ENCODE measurements at regions not wholly inside any gene's neighbourhood (a gene's known extent, or its start where the extent isn't known, plus 50 kb on each side); places are given as distances from the start of the nearest gene placed in this dataset.

DNA sequence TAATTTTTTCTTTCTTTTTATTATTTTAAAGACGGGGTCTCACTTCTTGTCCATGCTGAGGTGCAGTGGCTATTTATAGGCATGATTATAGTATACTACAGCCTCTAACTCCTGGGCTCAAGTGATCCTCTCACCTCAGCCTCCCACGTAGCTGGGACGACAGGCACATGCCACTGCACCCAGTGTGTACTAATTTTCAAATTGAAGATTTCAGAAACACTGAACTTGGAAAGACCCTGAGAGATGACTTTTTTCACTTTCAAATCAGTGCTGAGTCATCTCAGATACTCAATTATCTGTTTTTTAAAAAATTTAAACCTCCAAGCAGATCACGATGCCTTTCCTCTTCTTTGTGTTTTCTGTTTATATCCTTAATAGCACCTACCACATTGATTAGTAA is 53.7 kb upstream of the COCH start:
- no peak for TF ChIP-seq FOXM1 (IDR thresholded peaks at IDR 0.05; ENCODE audit: borderline replicate concordance)
- TF ChIP-seq FOXA1 (IDR thresholded peaks at IDR 0.05), result no peak
- no peak for TF ChIP-seq SUZ12 (IDR thresholded peaks at IDR 0.05)
- no peak for TF ChIP-seq LEF1 (IDR thresholded peaks at IDR 0.05; ENCODE audit: borderline replicate concordance)
- no peak for TF ChIP-seq CTBP1 (IDR thresholded peaks at IDR 0.05; ENCODE audit: borderline replicate concordance)
- TF ChIP-seq, protein P1, sequence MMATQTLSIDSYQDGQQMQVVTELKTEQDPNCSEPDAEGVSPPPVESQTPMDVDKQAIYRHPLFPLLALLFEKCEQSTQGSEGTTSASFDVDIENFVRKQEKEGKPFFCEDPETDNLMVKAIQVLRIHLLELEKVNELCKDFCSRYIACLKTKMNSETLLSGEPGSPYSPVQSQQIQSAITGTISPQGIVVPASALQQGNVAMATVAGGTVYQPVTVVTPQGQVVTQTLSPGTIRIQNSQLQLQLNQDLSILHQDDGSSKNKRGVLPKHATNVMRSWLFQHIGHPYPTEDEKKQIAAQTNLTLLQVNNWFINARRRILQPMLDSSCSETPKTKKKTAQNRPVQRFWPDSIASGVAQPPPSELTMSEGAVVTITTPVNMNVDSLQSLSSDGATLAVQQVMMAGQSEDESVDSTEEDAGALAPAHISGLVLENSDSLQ (IDR thresholded peaks at IDR 0.05), result no peak
- no peak for TF ChIP-seq BHLHE40 (IDR thresholded peaks at IDR 0.05; ENCODE audit: borderline replicate concordance)
- TF ChIP-seq HDGF (IDR thresholded peaks at IDR 0.05; ENCODE audit: borderline replicate concordance), result no peak
- no peak for TF ChIP-seq L3MBTL2 (conservative IDR thresholded peaks at IDR 0.05)
- TF ChIP-seq SP1 (IDR thresholded peaks at IDR 0.05), result no peak
- TF ChIP-seq TARDBP (IDR thresholded peaks at IDR 0.05), result no peak
- TF ChIP-seq ARNT (IDR thresholded peaks at IDR 0.05), result no peak
- no peak for TF ChIP-seq ZNF384 (IDR thresholded peaks at IDR 0.05)
- TF ChIP-seq NFRKB (IDR thresholded peaks at IDR 0.05), result no peak
- no peak for TF ChIP-seq ELF4 (IDR thresholded peaks at IDR 0.05)
- no peak for TF ChIP-seq FOXK2 (IDR thresholded peaks at IDR 0.05)
- no peak for DNase-seq (ENCODE audit: extremely low spot score)
- POLR2A ChIA-PET, result interaction anchor here (0.5 kb wide), 1 partner anchor 20 kb away, joined by 3 read pairs; no protein-coding TSS in a partner anchor
- CTCF ChIA-PET, result no interaction called here

DNA sequence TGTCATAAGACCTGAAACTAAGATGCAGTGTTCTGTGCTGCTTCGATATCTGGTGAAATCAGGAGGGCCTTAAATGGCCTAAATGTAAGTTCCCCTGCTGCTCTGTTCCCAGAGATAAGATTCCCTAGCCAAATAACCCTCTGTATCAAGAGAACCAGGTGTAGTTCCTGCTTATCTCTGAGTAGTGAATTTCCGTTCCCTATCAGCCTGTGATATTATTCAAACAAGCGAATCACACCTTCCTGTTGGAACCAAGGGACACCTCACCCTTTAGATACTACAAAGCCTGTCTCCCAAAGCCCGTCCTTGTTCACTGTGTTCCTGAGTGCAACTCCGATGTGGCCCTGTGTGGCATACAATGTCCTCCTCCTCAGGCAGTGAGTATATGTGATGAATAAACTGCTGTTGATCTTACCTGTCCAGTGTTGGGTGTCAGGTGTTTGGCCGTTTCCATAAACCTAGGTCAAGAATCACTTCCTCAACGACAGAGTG is 52.2 kb upstream of the COCH start:
- CTCF ChIA-PET, result no interaction called here
- no peak for DNase-seq (ENCODE audit: extremely low spot score)
- POLR2A ChIA-PET, result no interaction called here
- TF ChIP-seq, protein P1 (IDR thresholded peaks at IDR 0.05), result no peak
- TF ChIP-seq FOXM1 (IDR thresholded peaks at IDR 0.05; ENCODE audit: borderline replicate concordance) (no peak), ELF4 (IDR thresholded peaks at IDR 0.05) (no peak), SUZ12 (IDR thresholded peaks at IDR 0.05) (no peak), FOXA1 (IDR thresholded peaks at IDR 0.05) (no peak), L3MBTL2 (conservative IDR thresholded peaks at IDR 0.05) (no peak), ZNF384 (IDR thresholded peaks at IDR 0.05) (no peak), ARNT (IDR thresholded peaks at IDR 0.05) (no peak)

Measured in HEK293T (cell line).